ENCODE measurements at regions not wholly inside any gene's neighbourhood (a gene's known extent, or its start where the extent isn't known, plus 50 kb on each side); places are given as distances from the start of the nearest gene placed in this dataset.

GRCh38 chr11:116262370-116262769, 510.4 kb downstream of the BUD13 start:
- H3K79me2 ChIP-seq (replicated peaks; ENCODE audit: insufficient read depth, low read length): no peaks in the 10 kb centered on the region
- no peak for TF ChIP-seq MXI1 (conservative IDR thresholded peaks at IDR 0.05; ENCODE audit: poor library complexity, severe bottlenecking)
- TF ChIP-seq, protein P1, sequence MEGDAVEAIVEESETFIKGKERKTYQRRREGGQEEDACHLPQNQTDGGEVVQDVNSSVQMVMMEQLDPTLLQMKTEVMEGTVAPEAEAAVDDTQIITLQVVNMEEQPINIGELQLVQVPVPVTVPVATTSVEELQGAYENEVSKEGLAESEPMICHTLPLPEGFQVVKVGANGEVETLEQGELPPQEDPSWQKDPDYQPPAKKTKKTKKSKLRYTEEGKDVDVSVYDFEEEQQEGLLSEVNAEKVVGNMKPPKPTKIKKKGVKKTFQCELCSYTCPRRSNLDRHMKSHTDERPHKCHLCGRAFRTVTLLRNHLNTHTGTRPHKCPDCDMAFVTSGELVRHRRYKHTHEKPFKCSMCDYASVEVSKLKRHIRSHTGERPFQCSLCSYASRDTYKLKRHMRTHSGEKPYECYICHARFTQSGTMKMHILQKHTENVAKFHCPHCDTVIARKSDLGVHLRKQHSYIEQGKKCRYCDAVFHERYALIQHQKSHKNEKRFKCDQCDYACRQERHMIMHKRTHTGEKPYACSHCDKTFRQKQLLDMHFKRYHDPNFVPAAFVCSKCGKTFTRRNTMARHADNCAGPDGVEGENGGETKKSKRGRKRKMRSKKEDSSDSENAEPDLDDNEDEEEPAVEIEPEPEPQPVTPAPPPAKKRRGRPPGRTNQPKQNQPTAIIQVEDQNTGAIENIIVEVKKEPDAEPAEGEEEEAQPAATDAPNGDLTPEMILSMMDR (IDR thresholded peaks at IDR 0.05; ENCODE audit: poor library complexity, severe bottlenecking): no peak
- no peak for TF ChIP-seq RAD21 (conservative IDR thresholded peaks at IDR 0.05)
- TF ChIP-seq, protein P2, sequence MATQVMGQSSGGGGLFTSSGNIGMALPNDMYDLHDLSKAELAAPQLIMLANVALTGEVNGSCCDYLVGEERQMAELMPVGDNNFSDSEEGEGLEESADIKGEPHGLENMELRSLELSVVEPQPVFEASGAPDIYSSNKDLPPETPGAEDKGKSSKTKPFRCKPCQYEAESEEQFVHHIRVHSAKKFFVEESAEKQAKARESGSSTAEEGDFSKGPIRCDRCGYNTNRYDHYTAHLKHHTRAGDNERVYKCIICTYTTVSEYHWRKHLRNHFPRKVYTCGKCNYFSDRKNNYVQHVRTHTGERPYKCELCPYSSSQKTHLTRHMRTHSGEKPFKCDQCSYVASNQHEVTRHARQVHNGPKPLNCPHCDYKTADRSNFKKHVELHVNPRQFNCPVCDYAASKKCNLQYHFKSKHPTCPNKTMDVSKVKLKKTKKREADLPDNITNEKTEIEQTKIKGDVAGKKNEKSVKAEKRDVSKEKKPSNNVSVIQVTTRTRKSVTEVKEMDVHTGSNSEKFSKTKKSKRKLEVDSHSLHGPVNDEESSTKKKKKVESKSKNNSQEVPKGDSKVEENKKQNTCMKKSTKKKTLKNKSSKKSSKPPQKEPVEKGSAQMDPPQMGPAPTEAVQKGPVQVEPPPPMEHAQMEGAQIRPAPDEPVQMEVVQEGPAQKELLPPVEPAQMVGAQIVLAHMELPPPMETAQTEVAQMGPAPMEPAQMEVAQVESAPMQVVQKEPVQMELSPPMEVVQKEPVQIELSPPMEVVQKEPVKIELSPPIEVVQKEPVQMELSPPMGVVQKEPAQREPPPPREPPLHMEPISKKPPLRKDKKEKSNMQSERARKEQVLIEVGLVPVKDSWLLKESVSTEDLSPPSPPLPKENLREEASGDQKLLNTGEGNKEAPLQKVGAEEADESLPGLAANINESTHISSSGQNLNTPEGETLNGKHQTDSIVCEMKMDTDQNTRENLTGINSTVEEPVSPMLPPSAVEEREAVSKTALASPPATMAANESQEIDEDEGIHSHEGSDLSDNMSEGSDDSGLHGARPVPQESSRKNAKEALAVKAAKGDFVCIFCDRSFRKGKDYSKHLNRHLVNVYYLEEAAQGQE (IDR thresholded peaks at IDR 0.05; ENCODE audit: borderline replicate concordance): no peak
- no peak for TF ChIP-seq SMC3 (conservative IDR thresholded peaks at IDR 0.05; ENCODE audit: poor library complexity)
- no peak for TF ChIP-seq TAF1 (IDR thresholded peaks at IDR 0.05; ENCODE audit: low read depth)
- no peak for TF ChIP-seq EP300 (conservative IDR thresholded peaks at IDR 0.05; ENCODE audit: poor library complexity, severe bottlenecking)
- TF ChIP-seq EZH2 (IDR thresholded peaks at IDR 0.05; ENCODE audit: borderline replicate concordance, insufficient read depth, low read length, poor library complexity, severe bottlenecking): no peak
- no peak for TF ChIP-seq POLR2AphosphoS5 (IDR thresholded peaks at IDR 0.05)
- H3K9me3 ChIP-seq (ENCODE audit: low read length): no peaks in the 10 kb centered on the region
- no peaks in the 10 kb centered on the region for H3K9me2 ChIP-seq (ENCODE audit: insufficient read depth, low read length)
- no peak overlapping the region for H3K27ac ChIP-seq (ENCODE audit: low read length)
- H4K20me1 ChIP-seq (ENCODE audit: insufficient read depth): no peaks in the 10 kb centered on the region
- no peak overlapping the region for H3K4me2 ChIP-seq (ENCODE audit: low read length)
- H3K36me3 ChIP-seq (ENCODE audit: insufficient read depth, low read length): no peaks in the 10 kb centered on the region
- H2AFZ ChIP-seq (ENCODE audit: low read depth, low read length): no peak overlapping the region
- no peak overlapping the region for H3K9ac ChIP-seq (ENCODE audit: low read length)
- no peaks in the 10 kb centered on the region for H3F3A ChIP-seq (ENCODE audit: insufficient read depth, low read length, poor library complexity, severe bottlenecking)
- no peak overlapping the region for H3K4me3 ChIP-seq (ENCODE audit: low read length)
- no peaks in the 10 kb centered on the region for H3K27me3 ChIP-seq (ENCODE audit: insufficient read depth, low read depth, low read length)

GRCh38 chr11:116261606-116262005, 511.2 kb downstream of the BUD13 start:
- TF ChIP-seq EZH2 (IDR thresholded peaks at IDR 0.05; ENCODE audit: borderline replicate concordance, insufficient read depth, low read length, poor library complexity, severe bottlenecking) (no peak), TAF1 (IDR thresholded peaks at IDR 0.05; ENCODE audit: low read depth) (no peak), SMC3 (conservative IDR thresholded peaks at IDR 0.05; ENCODE audit: poor library complexity) (no peak), MXI1 (conservative IDR thresholded peaks at IDR 0.05; ENCODE audit: poor library complexity, severe bottlenecking) (no peak)
- H3F3A ChIP-seq (ENCODE audit: insufficient read depth, low read length, poor library complexity, severe bottlenecking): no peaks in the 10 kb centered on the region
- H3K4me2 ChIP-seq (ENCODE audit: low read length): no peak overlapping the region
- H3K9me3 ChIP-seq (ENCODE audit: low read length): no peaks in the 10 kb centered on the region
- no peak overlapping the region for H3K4me3 ChIP-seq (ENCODE audit: low read length)
- H3K9ac ChIP-seq (ENCODE audit: low read length): no peak overlapping the region
- no peaks in the 10 kb centered on the region for H3K27me3 ChIP-seq (ENCODE audit: insufficient read depth, low read depth, low read length)
- no peaks in the 10 kb centered on the region for H3K9me2 ChIP-seq (ENCODE audit: insufficient read depth, low read length)
- H4K20me1 ChIP-seq (ENCODE audit: insufficient read depth): no peaks in the 10 kb centered on the region
- H3K27ac ChIP-seq (ENCODE audit: low read length): no peak overlapping the region
- H3K36me3 ChIP-seq (ENCODE audit: insufficient read depth, low read length): no peaks in the 10 kb centered on the region
- no peak overlapping the region for H2AFZ ChIP-seq (ENCODE audit: low read depth, low read length)
- H3K79me2 ChIP-seq (replicated peaks; ENCODE audit: insufficient read depth, low read length): no peaks in the 10 kb centered on the region

All from neural cell (in vitro differentiated cells).